Stimulated activated naive CD4-positive, alpha-beta T cell treated with Interleukin-2 at 50 U/mL for 16 hours (primary cell): ENCODE measurements at regions not wholly inside any gene's neighbourhood (a gene's known extent, or its start where the extent isn't known, plus 50 kb on each side); places are given as distances from the start of the nearest gene placed in this dataset.
"Not testable (repeated sequence)": the region's sequence is repeated elsewhere in the genome, so short reads cannot be mapped to it uniquely, and the experiment has no call there.

Experiments
- DNase-seq: peaks from one replicate; lab custom pipeline; 2025; lab: John Stamatoyannopoulos, UW

DNA sequence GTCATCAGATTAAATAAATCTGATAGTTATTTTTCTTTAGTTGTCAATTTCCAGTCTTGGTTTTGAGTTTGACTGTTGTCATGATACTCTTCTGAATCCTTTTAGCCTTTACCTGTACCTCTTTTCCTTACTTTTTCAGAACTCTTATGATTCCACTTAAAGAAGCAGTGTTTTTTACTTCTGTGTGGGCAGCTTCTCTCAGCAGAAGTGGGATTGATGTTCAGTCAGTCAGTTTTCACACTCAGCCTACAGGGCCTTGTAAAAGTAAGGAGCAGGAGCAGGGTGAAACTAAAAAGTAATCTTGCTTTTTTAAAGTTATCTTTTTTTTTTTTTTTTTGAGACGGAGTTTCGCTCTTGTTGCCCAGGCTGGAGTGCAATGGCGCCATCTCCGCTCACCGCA, 75.1 kb downstream of the HAUS1 start:
- DNase-seq = no peak

DNA sequence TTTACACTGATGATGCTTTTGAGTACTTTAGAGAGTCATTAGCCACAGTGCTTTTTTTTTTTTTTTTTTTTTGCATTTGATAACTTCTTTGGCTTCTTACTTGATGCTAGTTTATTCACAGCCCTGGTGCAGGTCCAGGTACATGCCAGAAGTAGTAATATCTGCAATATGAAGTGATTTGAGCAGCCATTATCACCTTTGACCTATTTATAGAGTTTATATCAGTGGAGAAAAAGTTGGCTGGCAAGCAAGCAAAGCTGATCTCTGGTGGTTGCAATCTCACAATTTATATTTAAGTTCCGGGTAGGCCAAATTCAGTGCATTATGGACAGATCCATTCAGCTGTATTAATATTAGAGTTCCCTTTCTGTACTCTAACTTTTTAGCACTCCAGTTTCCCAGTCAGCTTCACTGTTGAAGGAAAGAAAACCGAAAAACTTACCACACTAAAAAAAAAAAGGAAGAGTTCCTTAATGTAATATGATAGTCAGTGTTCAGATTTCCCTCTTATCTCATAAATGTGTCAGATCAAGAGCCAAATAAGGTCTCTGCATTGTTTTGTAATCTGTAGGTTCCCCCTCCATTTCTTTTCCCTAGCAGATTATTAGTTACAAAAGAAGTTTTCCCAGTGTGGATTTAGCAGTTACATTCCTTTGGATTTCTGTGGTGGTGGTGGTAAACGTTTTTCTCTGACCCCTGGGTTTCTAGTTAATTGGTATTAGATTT, 78.6 kb downstream of the HAUS1 start:
- no peak for DNase-seq

DNA sequence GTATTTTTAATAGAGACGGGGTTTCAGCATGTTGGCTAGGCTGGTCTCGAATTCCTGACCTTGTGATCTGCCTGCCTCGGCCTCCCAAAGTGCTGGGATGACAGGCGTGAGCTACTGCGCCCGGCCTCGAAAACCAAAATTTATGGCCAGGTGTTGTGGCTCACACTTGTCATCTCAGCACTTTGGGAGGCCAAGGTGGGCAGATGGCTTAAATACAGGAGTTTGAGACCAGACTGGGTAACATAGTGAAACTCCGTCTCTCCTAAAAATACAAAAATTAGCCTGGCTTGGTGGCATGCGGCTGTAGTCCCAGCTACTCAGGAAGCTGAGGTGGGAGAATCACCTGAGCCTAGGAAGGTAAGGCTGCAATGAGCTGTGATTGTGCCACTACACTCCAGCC, 80.1 kb downstream of the HAUS1 start:
- DNase-seq = not testable (repeated sequence)

DNA sequence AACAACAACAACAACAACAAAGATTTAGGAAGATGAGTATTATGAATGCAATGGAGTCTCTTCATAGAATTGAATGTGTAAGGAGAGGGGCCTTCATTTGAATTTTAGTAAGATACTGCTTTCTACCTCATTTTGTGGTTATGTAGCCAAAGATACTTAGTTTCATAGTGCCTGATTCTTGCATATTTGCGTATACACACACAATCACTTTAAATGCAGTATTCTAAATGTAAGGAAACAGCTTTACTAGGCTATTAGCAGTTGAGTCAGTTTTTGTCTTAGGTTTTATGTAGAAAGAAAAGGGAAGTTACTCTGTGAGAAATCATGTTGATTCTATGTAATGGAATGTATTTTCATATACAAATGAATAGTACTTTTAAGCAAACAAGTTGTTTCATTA, 80.5 kb downstream of the HAUS1 start:
- DNase-seq = no peak

DNA sequence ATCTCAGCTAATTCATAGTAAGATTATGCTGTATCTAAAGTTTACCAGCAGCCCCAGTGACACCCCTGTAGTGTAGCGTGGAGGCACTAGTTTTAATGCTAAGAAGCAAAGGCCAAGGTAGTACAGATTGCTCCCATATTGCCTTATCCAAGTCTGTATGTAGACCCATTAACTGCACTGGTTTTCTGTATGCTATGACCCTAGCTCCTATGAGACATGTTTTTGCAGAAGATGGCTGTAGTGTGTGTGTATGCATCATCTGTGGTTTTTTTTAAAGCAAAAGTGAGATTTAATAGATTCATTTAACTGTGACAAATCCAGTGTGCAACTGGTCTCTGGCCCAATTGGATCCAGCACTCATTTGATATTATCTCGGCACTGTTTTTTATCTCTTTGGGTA, 86.5 kb downstream of the HAUS1 start:
- DNase-seq = no peak

DNA sequence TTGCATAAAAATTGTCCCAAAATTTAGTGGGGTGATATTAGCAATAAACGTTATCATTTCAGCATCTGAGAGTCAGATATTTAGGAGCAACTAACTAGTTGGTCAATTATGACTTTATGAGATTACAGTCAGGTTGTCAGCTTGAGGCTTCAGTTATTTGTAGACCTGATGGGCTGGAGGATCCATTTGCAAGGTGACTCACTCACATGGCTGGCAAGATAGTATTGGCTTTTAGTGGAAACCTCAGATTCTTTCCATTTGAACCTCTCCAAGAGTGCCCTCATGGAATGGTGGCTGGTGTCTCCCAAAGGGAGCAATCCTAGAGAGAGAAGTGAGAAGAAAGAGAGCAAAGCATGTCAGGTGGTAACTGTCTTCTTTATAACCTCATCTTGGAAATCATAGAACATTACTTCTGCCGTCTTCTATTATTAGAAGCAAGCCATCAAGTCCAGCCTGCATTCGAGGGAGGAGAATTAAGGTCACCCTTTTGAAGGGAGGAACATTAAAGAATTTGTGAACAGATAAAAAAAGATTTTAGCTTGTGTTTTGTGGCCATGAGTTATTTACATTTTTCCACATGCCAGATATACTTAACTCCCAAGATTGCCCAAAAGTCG, 92.5 kb downstream of the HAUS1 start:
- DNase-seq = no peak

DNA sequence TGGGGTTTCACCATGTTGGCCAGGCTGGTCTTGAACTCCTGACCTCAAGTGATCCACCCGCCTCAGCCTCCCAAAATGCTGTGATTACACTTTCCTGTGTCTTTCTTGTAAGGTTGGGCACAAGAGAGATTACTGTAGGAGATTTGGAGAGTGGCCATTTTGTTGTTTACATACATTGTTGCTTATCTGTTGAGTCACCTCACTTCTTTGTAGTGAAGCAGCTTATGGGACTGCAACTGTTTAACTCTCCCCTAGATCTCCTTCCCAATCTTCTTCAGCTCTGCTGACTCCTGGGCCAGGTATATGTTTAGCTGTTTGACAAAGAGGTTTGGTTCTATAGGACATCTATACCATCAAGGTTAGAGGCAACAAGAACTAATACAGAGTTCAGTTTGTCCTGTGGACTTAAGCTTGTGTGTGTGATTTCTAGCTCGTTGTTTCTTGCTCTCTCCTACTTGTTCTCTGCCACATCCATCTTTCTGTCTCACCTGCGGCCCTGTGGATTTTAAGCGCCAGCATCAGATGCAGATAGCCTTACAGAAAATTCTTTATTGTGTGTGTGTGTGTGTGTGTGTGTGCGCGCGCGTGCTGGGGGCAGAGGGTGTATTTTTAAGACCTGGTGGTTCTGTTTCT, 95.4 kb downstream of the HAUS1 start:
- DNase-seq = no peak

DNA sequence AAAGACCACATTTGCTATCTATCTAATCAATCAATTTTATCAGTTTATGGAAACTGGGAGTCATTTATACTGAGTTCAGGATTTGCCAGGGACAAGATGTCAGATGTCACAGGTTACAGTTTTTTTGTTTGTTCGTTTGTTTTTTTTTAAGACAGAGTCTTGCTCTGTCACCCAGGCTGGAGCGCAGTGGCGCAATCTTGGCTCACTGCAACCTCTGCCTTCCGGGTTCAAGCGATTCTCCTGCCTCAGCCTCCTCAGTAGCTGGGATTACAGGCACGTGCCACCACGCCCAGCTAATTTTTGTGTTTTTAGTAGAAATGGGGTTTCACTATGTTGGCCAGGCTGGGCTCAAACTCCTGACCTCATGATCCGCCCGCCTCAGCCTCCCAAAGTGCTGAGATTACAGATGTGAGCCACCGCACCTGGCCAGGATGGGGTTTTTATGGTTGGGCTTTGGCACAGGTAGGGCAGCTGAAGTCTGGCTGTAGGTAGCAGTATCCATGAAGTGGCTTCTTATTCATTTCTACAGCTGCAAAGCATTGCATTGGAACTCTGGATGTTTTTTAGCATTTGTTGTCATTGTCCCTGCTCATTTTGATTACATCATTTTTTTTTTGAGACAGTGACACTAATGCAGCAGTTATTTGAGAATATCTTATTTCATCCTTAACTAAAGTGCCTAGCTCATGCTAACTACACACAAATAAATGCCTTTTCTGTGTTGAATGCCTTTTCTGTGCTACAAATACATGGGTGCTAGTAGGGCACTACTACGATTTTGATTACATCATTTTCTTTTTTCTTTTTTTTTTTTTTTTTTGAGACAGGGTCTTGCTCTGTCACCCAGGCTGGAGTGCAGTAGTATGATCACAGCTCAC, 96.2 kb downstream of the HAUS1 start:
- DNase-seq = not testable (repeated sequence)

DNA sequence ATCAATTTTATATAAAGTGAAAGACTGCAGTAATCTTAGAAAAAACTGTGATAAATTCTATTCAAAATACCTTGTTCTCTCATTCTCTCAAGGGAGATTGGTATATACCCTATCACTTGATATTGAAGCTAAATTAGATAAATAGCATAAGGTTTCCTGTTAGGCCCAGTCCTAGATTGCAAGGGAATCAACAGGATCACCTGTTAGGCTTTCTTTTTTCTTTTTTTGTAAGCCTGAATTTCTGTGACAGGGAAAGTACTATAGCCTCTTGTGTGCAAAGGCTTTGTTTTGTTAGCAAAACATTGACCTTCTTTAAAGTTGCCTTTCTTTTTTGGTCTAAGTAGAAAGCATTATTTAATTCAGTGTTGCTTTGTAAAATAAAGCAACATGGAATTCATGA, 100.0 kb downstream of the HAUS1 start:
- DNase-seq = no peak

DNA sequence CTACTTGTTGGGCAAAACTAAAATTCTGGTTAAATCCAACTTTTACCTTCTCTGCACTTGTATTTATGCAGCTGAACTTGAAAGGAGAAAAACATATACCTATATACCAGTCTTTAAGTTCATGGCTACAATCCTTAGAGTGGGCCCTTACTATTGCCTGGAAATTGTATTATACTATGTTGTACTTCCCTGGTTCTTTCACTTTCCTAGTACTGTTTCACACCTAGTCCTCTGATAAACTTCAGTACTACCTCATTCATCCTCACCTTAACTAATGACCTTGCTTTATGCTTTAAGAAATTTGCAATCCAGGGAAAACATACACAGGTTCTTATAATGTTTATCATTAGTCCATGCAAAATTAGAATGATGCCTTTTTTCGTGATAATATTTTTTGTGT, 103.8 kb downstream of the HAUS1 start:
- no peak for DNase-seq

DNA sequence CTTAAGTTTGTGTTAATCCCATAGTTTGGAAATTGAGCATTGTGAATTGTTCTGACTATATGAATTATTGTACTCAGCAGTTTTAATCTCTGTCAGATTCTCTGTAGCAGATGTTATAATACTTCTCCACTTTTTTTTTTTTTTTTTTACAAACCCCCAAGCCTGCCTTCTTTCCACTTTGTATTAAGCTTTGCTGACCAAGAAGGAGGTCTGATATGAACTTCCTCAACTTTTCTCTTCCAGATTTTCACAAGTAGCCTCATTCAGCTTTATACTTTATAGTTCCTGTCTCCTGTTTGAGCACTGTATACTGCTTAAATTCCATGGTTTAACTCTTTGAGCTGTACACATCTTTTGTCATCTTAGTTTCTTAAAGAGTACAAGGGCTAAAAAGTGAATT, 105.0 kb downstream of the HAUS1 start:
- DNase-seq = no peak

DNA sequence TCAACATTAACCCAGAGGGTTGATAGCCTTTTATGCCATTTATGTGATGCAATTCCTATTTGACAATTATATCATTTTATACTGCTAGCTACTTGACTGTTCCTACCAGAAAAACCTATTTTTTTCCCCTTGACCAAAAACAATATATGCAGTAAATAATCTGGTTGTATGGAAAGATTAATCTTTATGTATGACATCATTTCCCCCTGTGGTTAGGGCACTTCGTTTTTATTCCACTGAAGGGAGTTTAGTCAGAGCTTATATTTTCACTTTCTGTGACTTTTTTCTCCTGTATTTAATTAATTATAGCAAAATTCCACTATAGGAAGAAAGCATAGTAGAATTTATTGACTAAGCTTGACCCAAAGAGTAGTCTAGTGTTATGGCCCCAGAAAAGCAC, 107.6 kb downstream of the HAUS1 start:
- no peak for DNase-seq

DNA sequence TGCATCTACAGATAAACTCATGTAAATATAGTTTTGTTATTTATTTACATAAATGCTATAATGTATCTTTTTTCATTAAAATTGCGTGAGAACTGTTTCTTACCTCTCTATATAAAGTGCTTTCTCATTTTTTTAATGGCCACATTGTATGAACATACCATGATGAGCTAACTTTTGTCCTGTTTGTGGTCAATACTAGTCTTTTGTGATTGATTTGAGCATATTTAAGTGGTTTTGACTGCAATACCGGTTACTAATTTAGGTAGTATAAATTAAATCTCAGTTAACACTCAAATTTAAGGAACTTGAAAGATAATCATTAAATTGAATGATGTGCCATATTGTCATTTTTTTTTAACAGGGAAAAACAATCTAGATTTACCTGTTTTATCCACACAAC, 108.2 kb downstream of the HAUS1 start:
- DNase-seq = no peak

DNA sequence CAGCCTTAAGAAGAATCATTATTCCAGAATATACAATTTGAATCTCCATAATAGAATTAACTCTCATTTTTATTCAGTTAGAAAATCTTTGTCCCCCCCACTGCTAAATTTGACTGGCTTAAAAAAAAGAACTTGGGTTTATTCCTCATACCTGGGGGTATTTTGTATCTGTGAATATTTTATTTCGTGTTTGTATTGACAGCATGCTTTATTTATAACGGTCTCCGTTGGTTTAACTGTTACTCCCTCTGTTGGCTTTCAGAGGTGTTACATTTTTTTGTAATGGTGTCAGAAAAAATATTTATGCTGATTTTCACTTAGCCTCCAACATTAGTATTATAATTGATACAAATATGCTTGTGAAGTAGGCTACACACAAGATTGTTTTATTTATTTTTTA, 109.1 kb downstream of the HAUS1 start:
- DNase-seq = no peak

DNA sequence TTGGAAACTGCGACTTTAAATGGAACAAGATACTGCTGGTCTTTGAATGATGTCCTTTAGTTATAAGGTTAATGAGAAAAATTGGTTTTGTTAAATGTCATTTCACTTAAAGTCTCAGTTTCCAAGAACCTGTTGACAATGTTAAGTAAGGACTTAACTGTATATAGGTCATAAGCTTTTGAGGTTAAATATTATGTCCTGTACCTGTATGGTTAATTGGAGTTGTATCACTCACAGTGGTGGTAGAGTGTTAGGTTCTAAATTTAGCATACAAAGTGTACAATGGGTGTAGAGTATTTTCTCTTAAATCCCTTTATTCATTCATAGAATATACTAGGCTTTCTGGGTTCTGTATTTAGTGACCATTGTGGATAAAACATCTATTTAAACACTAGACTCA, 110.2 kb downstream of the HAUS1 start:
- DNase-seq = no peak

DNA sequence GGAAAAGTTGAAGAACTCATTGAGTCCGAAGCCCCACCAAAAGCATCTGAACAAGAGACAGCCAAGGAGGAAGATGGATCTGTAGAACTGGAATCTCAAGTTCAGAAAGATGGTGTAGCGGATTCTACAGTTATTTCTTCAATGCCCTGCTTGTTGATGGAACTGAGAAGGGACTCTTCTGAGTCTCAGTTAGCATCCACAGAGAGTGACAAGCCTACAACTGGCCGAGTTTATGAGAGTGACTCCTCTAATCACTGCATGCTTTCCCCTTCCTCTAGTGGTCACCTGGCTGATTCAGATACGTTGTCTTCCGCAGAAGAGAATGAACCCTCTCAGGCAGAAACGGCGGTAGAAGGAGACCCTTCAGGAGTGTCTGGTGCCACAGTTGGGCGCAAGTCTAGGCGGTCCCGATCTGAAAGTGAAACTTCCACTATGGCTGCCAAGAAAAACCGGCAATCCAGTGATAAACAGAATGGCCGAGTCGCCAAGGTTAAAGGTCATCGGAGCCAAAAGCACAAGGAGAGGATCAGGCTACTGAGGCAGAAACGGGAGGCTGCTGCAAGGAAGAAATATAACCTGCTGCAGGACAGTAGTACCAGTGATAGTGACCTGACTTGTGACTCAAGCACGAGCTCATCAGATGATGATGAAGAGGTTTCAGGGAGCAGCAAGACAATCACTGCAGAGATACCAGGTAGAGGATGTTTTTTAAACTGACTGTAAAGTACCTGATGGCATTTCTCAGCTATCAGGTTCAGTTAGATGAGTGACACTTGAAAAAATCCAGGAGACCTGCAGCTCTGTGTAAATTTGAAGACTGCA, 111.9 kb downstream of the HAUS1 start:
- DNase-seq = no peak

DNA sequence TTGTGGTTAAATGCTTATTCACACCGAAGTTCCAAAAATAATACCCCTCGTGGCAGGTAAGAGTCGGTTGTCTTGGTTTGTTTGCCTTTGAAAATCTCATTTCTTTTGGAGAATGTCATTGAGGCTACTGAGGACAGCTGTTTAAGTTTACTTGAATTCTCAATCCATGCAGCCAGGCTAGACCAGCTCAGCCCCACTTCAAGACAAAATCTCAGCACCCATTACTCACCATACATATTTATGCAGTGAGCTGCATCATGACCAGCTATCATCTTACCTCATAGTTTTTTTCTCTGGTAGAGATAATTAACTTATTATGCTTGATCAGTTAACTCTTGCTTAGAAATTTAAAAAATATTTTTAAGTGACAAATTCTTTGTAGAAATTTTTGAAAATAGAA, 115.9 kb downstream of the HAUS1 start:
- DNase-seq = no peak

DNA sequence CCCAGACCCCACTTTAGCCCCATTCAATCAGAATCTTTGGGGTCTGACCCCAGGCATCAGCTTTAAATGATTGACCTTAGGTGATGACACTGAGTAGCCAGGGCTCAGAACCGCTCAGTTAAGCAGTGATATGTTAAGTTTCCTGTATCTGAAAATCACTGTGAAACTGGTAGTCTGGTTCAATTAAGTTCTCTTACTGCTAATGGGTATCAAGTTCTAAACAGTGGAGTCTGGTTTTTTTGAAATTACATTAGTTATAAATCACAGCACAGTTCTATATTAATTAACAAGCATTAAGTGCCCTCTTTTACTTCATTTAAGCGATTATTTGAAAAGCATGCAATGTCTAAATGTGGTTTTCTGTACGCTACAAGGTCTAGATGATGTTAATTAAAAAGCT, 117.9 kb downstream of the HAUS1 start:
- no peak for DNase-seq

DNA sequence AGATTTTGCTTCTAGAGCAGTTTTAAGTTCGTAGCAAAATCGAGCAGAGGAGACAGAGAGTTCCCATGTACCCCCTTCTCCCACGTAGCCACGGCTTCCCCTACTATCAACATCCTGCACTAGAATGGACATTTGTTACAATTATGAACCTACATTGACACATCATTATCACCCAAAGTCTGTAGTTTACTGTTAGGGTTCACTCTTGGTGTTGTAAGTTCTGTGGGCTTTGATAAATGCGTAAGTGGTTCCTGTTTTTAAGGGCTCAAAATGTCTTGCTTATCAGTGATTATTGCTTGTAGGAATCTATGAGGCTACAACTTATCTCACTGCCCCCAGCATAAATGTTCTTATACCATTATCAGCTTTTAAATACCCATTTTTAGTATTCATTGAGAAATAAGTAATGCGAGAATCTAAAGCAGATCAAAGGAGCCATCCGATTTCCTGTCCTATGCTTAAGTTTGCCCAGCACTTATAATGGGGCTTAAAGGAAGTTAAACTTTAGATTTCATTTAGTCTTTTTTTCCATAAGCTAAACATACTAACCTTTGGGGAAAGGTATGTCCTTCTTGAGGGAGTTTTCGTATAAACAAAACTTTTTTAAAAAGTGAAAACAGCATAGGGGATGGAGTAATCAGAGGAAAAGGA, 118.7 kb downstream of the HAUS1 start:
- no peak for DNase-seq

DNA sequence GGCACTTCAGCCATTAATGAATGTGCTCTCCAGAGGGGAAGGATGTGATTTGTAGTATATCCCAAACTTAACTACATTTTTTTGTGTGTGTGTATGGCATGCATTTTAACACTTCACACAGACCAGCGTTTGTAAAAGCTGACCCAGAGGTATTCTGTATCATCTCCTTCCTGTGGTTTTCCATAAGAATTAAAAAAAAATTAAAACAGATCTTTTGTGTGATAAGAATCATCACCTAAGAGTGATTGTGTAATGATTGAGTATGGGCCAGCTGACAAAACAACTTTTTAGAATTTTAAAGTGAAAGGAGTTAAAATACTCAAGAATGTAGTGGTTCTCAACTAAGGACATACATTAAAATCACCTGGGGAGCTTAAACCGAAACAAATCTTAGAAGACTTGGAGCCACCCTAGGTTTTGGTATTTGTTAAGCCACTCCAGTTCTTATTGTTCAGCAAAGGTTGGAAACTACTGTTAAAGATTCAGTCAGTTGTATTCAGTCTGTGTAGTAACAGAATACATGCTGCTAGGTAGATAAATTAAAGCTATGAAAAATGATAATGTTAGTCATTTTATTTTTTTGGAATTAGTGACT, 120.1 kb downstream of the HAUS1 start:
- no peak for DNase-seq

DNA sequence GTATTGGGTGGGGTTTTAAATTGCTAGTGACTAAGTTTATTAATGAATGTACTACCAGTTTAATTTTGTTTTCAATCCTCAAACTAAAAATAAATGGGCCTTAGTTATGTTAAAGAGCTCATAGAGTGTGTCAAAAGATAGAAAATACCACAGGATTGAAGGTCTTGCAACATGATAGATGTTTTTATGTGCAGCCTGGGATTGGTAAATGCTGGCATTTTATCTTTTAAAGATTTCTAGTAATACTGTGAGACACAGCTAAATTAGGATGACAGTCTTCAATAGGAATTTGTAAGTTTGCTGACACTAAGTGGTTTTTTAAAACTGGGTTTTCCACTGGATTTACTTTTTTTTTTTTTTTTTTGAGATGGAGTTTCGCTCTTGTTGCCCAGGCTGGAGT, 122.3 kb downstream of the HAUS1 start:
- no peak for DNase-seq
